ENCODE measurements at regions not wholly inside any gene's neighbourhood (a gene's known extent, or its start where the extent isn't known, plus 50 kb on each side); places are given as distances from the start of the nearest gene placed in this dataset.

DNA sequence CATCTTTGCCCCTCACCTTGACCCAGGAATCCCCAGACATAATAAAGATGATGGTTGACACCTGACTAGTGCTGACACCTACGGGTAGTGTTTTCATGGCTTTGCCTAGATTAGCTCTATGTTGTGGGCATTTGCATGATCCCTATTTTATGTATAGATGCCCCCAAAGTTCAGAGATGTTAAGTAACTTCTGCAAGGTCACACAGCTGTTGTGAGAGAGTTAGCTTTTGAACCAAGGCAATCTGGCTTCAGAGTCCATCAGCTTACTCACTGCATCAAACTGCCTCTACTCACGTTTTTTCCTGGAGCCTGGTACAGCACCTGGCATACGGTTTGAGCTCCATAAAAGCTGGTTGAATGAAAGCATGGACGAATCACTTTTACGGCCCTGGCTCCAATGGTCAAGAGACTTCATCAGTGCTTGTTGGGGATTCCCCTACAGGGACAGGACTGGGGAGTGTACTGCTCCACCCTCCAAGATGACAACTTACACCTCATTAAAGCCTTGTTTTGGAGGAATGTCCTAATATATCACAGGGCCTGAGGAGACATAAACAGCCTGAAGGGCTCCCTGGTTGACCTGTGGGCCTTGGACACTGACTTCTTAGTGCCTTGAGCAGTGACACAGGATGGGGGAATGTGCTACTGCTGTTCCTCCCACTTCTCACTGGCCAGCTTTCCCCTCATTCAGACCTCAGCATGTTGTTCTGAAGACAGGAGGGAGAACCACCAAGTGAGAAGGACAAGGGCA, 193.2 kb upstream of the ASIC2 start (continued):
- TF ChIP-seq, protein P1, sequence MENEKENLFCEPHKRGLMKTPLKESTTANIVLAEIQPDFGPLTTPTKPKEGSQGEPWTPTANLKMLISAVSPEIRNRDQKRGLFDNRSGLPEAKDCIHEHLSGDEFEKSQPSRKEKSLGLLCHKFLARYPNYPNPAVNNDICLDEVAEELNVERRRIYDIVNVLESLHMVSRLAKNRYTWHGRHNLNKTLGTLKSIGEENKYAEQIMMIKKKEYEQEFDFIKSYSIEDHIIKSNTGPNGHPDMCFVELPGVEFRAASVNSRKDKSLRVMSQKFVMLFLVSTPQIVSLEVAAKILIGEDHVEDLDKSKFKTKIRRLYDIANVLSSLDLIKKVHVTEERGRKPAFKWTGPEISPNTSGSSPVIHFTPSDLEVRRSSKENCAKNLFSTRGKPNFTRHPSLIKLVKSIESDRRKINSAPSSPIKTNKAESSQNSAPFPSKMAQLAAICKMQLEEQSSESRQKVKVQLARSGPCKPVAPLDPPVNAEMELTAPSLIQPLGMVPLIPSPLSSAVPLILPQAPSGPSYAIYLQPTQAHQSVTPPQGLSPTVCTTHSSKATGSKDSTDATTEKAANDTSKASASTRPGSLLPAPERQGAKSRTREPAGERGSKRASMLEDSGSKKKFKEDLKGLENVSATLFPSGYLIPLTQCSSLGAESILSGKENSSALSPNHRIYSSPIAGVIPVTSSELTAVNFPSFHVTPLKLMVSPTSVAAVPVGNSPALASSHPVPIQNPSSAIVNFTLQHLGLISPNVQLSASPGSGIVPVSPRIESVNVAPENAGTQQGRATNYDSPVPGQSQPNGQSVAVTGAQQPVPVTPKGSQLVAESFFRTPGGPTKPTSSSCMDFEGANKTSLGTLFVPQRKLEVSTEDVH (IDR thresholded peaks at IDR 0.05; ENCODE audit: low read depth, partially characterized antibody): no peak
- TF ChIP-seq MXI1 (IDR thresholded peaks at IDR 0.05; ENCODE audit: low read depth, low read length) (no peak), POLR2A (IDR thresholded peaks at IDR 0.05; ENCODE audit: low read depth, low read length) (no peak), BMI1 (IDR thresholded peaks at IDR 0.05; ENCODE audit: borderline replicate concordance) (no peak), FOS (IDR thresholded peaks at IDR 0.05; ENCODE audit: borderline replicate concordance, extremely low read depth, insufficient read length) (no peak)
- TF ChIP-seq, protein P2, sequence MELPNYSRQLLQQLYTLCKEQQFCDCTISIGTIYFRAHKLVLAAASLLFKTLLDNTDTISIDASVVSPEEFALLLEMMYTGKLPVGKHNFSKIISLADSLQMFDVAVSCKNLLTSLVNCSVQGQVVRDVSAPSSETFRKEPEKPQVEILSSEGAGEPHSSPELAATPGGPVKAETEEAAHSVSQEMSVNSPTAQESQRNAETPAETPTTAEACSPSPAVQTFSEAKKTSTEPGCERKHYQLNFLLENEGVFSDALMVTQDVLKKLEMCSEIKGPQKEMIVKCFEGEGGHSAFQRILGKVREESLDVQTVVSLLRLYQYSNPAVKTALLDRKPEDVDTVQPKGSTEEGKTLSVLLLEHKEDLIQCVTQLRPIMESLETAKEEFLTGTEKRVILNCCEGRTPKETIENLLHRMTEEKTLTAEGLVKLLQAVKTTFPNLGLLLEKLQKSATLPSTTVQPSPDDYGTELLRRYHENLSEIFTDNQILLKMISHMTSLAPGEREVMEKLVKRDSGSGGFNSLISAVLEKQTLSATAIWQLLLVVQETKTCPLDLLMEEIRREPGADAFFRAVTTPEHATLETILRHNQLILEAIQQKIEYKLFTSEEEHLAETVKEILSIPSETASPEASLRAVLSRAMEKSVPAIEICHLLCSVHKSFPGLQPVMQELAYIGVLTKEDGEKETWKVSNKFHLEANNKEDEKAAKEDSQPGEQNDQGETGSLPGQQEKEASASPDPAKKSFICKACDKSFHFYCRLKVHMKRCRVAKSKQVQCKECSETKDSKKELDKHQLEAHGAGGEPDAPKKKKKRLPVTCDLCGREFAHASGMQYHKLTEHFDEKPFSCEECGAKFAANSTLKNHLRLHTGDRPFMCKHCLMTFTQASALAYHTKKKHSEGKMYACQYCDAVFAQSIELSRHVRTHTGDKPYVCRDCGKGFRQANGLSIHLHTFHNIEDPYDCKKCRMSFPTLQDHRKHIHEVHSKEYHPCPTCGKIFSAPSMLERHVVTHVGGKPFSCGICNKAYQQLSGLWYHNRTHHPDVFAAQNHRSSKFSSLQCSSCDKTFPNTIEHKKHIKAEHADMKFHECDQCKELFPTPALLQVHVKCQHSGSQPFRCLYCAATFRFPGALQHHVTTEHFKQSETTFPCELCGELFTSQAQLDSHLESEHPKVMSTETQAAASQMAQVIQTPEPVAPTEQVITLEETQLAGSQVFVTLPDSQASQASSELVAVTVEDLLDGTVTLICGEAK (IDR thresholded peaks at IDR 0.05; ENCODE audit: borderline replicate concordance): no peak

Data from GM12878 (cell line).